Right lobe of liver (tissue), 6 donors: ENCODE measurements at regions not wholly inside any gene's neighbourhood (a gene's known extent, or its start where the extent isn't known, plus 50 kb on each side); places are given as distances from the start of the nearest gene placed in this dataset.

Experiments used
- ATAC-seq, 4 donors: fragments of 200-7000 bp; cut with Tn5 transposase; one replicate each; pipeline ENCODE4 v1.9.1; 2020; ENCODE audit warnings: mild to moderate bottlenecking in 4 of 4, moderate library complexity in 4 of 4
- DNase-seq, 3 donors: peaks; one replicate each; pipeline ENCODE4 v3.0.0-alpha.2; 2020
- H3K27ac ChIP-seq, 3 donors: fragments of 200-600 bp; one replicate each; pipeline ENCODE4 v1.8.0; 2022
- H3K27me3 ChIP-seq, 2 donors: fragments of 200-600 bp; one replicate each; pipeline ENCODE4 v1.8.0; 2022
- H3K36me3 ChIP-seq, 4 donors: fragments of 200-600 bp; sonication (generic) in 1 of 4; one replicate each; pipeline versions ENCODE4 v1.5.1 to v1.8.0; 2017 to 2022; ENCODE audit warnings: control low read depth in 1 of 4
- H3K4me1 ChIP-seq, 4 donors: fragments of 200-600 bp; sonication (generic) in 1 of 4; one replicate each; pipeline versions ENCODE4 v1.5.1 to v1.8.0; 2017 to 2022; ENCODE audit warnings: control low read depth in 1 of 4
- H3K4me3 ChIP-seq, 3 donors: fragments of 200-600 bp; one replicate each; pipeline ENCODE4 v1.8.0; 2022
- H3K9me3 ChIP-seq, 4 donors: fragments of 200-600 bp; sonication (generic) in 1 of 4; one replicate each; pipeline versions ENCODE4 v1.5.1 to v1.8.0; 2017 to 2022; ENCODE audit warnings: control low read depth in 1 of 4
- CTCF ChIP-seq, 4 donors: fragments of 200-600 bp in 3 of 4; fragments of 450-650 bp in 1 of 4; IDR thresholded peaks; one replicate each; pipeline versions ENCODE4 v1.5.1 to v1.8.0; 2016 to 2022; ENCODE audit warnings: antibody characterized with exemption in 4 of 4, mild to moderate bottlenecking in 2 of 4
- POLR2A ChIP-seq: fragments of 450-650 bp; IDR thresholded peaks from one replicate; pipeline ENCODE4 v1.6.1; 2017; ENCODE audit warnings: antibody characterized with exemption, mild to moderate bottlenecking
- WGBS: methylation state at CpG from one replicate; pipeline ENCODE4 v1.1.6; 2018; ENCODE audit warnings: low coverage, low lambda C conversion rate; ENCODE audit not compliant: insufficient coverage; ENCODE audit errors: missing lambda C conversion rate; 5-methylcytosine and 5-hydroxymethylcytosine counted together
- intact Hi-C, 2 donors: fragments of 100-400 bp; cut with DNase I; formaldehyde crosslinking; loops; one replicate each; pipeline versions ENCODE4 v1.11.2 to v1.14.1; 2022
- donor health status: DM: no; HTN: yes; CAD: no.
- donor health status: DM: no; HTN: no; CAD: no.
- donor health status: DM: no; HTN: no; CAD: no.
- donor health status: DM: no; HTN: yes; CAD: no.
- donor health status: DM: no; HTN: yes; CAD: no.

- Histone ChIP-seq H3K9me3 (no peaks in the 10 kb centered on the region), H3K4me1 (no peaks in the 10 kb centered on the region), H3K4me3 (no peak overlapping the region), H3K27me3 (no peaks in the 10 kb centered on the region), H3K27ac (no peak overlapping the region), H3K36me3 (no peaks in the 10 kb centered on the region)
- DNase-seq (no peak), ATAC-seq (no peak)
- WGBS = 22% methylated on average over 1 of the region's 1 CpG
- intact Hi-C loops = no loop called here
- no peak for TF ChIP-seq CTCF (IDR thresholded peaks at IDR 0.05)
- TF ChIP-seq POLR2A = no peak
These were observed 724.6 kb upstream of the TYRP1 start for GRCh38 chr9:11968631-11969030.

GRCh38 chr9:11973011-11973410 lies 720.2 kb upstream of the TYRP1 start:
- Histone ChIP-seq H3K4me1 (no peaks in the 10 kb centered on the region), H3K9me3 (no peaks in the 10 kb centered on the region), H3K36me3 (no peaks in the 10 kb centered on the region), H3K27ac (no peak overlapping the region), H3K27me3 (no peaks in the 10 kb centered on the region), H3K4me3 (no peak overlapping the region)
- ATAC-seq = no peak
- no peak for DNase-seq
- TF ChIP-seq CTCF (IDR thresholded peaks at IDR 0.05) (no peak), POLR2A (no peak)
- WGBS = 11% methylated on average over 1 of the region's 1 CpG
- intact Hi-C loops = no loop called here

- Histone ChIP-seq H3K4me1 (no peaks in the 10 kb centered on the region), H3K4me3 (no peak overlapping the region), H3K9me3 (no peaks in the 10 kb centered on the region), H3K27me3 (no peaks in the 10 kb centered on the region), H3K27ac (no peak overlapping the region), H3K36me3 (no peaks in the 10 kb centered on the region)
- DNase-seq (no peak), ATAC-seq (no peak)
- WGBS = 38% methylated on average over 1 of the region's 1 CpG
- no peak for TF ChIP-seq POLR2A
- TF ChIP-seq CTCF (IDR thresholded peaks at IDR 0.05) = no peak
- intact Hi-C loops = no loop called here
These were observed 719.7 kb upstream of the TYRP1 start for GRCh38 chr9:11973511-11973910.

GRCh38 chr9:11992866-11993265 lies 700.3 kb upstream of the TYRP1 start:
- DNase-seq (no peak), ATAC-seq (no peak)
- no peaks in the 10 kb centered on the region for H3K9me3 ChIP-seq
- H3K27me3 ChIP-seq = no peaks in the 10 kb centered on the region
- H3K4me1 ChIP-seq = no peaks in the 10 kb centered on the region
- no peaks in the 10 kb centered on the region for H3K36me3 ChIP-seq
- TF ChIP-seq CTCF (IDR thresholded peaks at IDR 0.05) (no peak), POLR2A (no peak)
- H3K4me3 ChIP-seq = no peak overlapping the region
- 44% methylated on average over 1 of the region's 1 CpG for WGBS
- no peak overlapping the region for H3K27ac ChIP-seq
- intact Hi-C loops = no loop called here

GRCh38 chr9:12014488-12014887 lies 678.7 kb upstream of the TYRP1 start:
- Histone ChIP-seq H3K36me3 (no peaks in the 10 kb centered on the region), H3K27ac (no peak overlapping the region), H3K4me3 (no peak overlapping the region), H3K4me1 (no peaks in the 10 kb centered on the region), H3K9me3 (peaks cover 0 to 5% (median 1%) of the 10 kb centered on the region in 4 donors), H3K27me3 (no peaks in the 10 kb centered on the region)
- TF ChIP-seq POLR2A = no peak
- TF ChIP-seq CTCF (IDR thresholded peaks at IDR 0.05) = no peak
- ATAC-seq (no peak), DNase-seq (no peak)
- intact Hi-C loops = no loop called here
- WGBS = 78% methylated on average over 1 of the region's 1 CpG
